Brain microvascular endothelial cell (primary cell): ENCODE measurements at regions not wholly inside any gene's neighbourhood (a gene's known extent, or its start where the extent isn't known, plus 50 kb on each side); places are given as distances from the start of the nearest gene placed in this dataset.
"Not testable (repeated sequence)": the region's sequence is repeated elsewhere in the genome, so short reads cannot be mapped to it uniquely, and the experiment has no call there.

Experiments used
- DNase-seq: peaks from one replicate; pipeline ENCODE4 v3.0.0-alpha.2; 2020
- H3K27ac ChIP-seq: fragments of 250-450 bp; sonication (Bioruptor Pico); 2 replicates; pipeline ENCODE4 v1.5.1; 2020; ENCODE audit warnings: mild to moderate bottlenecking, moderate library complexity
- H3K27me3 ChIP-seq: fragments of 250-450 bp; sonication (Bioruptor Pico); replicated peaks from 2 replicates; pipeline ENCODE4 v1.5.1; 2020; ENCODE audit warnings: mild to moderate bottlenecking
- H3K36me3 ChIP-seq: fragments of 250-450 bp; sonication (Bioruptor Pico); replicated peaks from 2 replicates; pipeline ENCODE4 v1.5.1; 2020; ENCODE audit warnings: mild to moderate bottlenecking
- H3K4me3 ChIP-seq: 2 replicates; pipeline ENCODE4 v1.5.1; 2011; ENCODE audit warnings: low read depth, mild to moderate bottlenecking, control low read depth, low read length, moderate library complexity
- in situ Hi-C: cut with HindIII; loops from 2 replicates; pipeline ENCODE4 v1.10.0; 2017; ENCODE audit warnings: low sequenced_read_pairs, low pct_ligation_motif_present
- TF ChIP-seq, protein P1 (sequence below): IDR thresholded peaks from 2 replicates; pipeline ENCODE4 v1.5.1; 2011; ENCODE audit warnings: low read depth, mild to moderate bottlenecking, moderate library complexity, low read length, control low read depth, inconsistent platforms; ENCODE audit errors: missing control alignments

DNA sequence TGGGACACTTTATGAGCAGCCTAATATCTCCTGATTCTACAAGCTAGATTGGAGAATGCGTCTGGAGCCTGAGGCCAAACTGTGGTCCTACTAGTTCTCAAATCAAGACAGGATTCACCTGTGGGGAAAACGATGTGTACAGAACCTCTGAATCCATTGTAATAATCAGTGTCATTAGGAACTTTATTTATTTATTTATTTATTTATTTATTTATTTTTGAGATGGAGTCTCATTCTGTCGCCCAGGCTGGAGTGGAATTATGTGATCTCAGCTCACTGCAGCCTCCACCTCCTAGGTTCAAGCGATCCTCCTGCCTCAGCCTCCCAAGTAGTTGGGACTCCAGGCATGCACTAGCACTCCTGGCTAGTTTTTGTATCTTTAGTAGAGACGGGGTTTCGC, 52.6 kb upstream of the KIF26B start:
- H3K36me3 ChIP-seq, DNase-seq, H3K4me3 ChIP-seq, H3K27me3 ChIP-seq, in situ Hi-C loops, H3K27ac ChIP-seq: not testable (repeated sequence)

DNA sequence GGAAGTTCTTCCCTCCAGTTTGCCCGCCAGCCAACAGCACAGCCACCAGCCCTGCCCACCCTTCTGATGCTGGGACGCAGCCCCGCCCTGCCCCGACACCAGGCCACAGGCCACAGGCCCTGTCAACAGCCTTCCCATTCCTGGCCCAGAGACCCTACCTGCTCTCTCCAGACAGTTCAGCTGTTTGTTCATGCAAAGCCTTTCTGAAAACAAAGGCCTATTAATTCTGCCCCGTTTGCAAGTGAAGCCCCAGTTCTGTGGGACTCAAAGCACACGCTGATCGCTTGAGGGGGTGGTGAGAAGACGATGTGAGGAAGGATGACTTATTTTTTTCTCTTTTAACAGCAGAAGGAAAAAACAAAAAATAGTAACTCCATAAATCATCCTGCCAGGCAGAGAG, 55.4 kb upstream of the KIF26B start:
- H3K4me3 ChIP-seq: no peak overlapping the region
- no peaks in the 10 kb centered on the region for H3K36me3 ChIP-seq
- TF ChIP-seq, protein P1, sequence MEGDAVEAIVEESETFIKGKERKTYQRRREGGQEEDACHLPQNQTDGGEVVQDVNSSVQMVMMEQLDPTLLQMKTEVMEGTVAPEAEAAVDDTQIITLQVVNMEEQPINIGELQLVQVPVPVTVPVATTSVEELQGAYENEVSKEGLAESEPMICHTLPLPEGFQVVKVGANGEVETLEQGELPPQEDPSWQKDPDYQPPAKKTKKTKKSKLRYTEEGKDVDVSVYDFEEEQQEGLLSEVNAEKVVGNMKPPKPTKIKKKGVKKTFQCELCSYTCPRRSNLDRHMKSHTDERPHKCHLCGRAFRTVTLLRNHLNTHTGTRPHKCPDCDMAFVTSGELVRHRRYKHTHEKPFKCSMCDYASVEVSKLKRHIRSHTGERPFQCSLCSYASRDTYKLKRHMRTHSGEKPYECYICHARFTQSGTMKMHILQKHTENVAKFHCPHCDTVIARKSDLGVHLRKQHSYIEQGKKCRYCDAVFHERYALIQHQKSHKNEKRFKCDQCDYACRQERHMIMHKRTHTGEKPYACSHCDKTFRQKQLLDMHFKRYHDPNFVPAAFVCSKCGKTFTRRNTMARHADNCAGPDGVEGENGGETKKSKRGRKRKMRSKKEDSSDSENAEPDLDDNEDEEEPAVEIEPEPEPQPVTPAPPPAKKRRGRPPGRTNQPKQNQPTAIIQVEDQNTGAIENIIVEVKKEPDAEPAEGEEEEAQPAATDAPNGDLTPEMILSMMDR: no peak
- H3K27ac ChIP-seq: no peak overlapping the region
- in situ Hi-C loops: no loop called here
- DNase-seq: no peak
- no peaks in the 10 kb centered on the region for H3K27me3 ChIP-seq

DNA sequence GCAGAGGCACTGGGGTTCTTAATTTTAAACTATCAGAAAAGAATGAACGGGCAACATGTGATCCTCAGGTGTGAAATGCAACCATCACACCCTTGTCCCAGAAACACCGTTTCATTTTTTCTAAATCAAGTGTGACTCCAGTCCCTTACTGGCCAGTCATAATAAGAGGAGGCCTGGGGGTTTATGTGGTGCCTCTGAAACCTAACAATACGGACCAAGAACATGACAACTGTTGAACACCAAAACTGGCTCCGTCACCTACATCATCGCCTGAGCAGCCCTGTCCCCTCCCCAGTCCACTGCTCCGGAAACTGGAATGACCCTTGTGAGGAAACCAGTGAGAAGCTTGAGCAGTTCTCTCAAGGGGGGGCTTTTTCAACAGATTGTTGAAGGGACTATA, 55.9 kb upstream of the KIF26B start:
- H3K27ac ChIP-seq: no peak overlapping the region
- no peak overlapping the region for H3K4me3 ChIP-seq
- no peaks in the 10 kb centered on the region for H3K27me3 ChIP-seq
- no peak for DNase-seq
- TF ChIP-seq, protein P1: no peak
- in situ Hi-C loops: no loop called here
- H3K36me3 ChIP-seq: no peaks in the 10 kb centered on the region

DNA sequence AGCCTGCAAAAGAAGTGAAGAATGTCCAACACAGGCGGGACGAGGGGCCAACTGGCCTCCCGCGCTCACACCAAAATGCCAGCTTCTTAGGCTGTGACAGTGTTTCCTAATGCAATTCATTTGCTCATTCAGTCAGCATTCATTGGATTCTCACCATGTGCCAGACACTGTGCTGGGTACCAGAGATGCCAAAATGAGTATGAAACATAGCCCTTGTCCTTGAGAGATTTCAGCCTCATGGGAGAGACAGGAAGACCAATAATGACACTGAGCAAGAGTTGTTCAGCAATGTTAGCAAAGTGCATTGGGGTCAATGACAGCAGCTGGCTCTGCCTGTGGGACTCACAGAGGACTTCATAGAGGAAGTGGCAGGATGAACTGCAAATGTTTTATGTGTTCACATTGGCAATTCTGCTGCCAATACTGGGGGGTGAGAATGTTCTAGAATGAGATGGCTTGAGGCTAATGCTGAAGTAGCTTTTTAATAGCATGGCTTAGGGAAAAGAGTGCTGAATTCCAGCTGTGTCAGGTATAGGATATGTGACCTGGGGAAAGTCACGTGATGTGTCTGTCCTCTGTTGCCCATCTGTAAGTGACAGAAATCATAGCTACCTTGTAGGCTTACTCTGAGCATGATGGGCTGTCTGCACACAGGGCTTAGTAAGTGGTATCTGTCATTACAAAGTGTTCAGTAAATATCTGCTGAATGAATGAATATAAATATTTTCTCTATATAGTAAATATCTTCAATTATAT, 58.3 kb upstream of the KIF26B start:
- Histone ChIP-seq H3K36me3 (no peaks in the 10 kb centered on the region), H3K4me3 (no peak overlapping the region), H3K27me3 (no peaks in the 10 kb centered on the region), H3K27ac (no peak overlapping the region)
- in situ Hi-C loops: no loop called here
- DNase-seq: no peak
- TF ChIP-seq, protein P1: no peak

DNA sequence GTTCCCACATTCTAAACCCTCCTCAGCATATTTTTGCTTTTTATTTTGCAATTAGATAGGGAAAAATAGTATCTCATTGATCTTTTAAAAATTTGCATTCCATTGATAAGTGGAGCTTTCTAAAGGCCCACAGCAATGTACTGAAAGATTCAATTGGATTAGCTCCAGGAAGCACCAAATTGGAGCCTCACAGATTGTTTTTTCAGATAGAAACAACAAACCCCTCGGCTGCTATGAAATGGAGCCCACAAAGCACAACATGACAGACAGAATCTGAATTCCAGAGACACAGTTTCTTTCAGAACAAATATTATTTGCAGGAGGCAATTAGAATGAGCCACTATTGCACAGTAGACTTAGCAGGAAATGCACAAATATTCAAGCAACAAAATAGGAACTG, 58.9 kb upstream of the KIF26B start:
- no peaks in the 10 kb centered on the region for H3K27me3 ChIP-seq
- TF ChIP-seq, protein P1: no peak
- in situ Hi-C loops: no loop called here
- no peak for DNase-seq
- no peaks in the 10 kb centered on the region for H3K36me3 ChIP-seq
- no peak overlapping the region for H3K27ac ChIP-seq
- no peak overlapping the region for H3K4me3 ChIP-seq

DNA sequence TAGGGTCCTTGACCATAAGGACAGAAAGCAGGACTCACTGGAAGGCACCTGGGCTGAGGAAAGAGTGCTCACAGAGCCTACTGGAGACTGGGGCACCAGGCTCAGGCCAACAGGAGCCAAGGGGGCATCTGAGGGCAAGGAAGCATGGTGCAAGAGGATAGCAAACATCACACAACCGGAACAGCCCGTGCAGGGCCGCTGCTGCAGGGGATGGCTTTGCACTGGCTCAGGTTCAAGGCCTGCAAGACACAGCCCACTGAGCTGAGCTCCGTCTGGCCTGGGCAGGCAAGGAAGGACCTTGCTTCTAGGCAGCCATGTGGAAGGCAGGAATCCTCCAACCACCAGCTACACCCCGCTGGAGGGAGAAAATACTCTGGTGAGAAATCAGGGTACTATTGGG, 59.8 kb upstream of the KIF26B start:
- TF ChIP-seq, protein P1: no peak
- DNase-seq: no peak
- Histone ChIP-seq H3K4me3 (no peak overlapping the region), H3K27ac (no peak overlapping the region), H3K36me3 (no peaks in the 10 kb centered on the region), H3K27me3 (no peaks in the 10 kb centered on the region)
- in situ Hi-C loops: no loop called here
